HEK293 (cell line): ENCODE measurements at regions not wholly inside any gene's neighbourhood (a gene's known extent, or its start where the extent isn't known, plus 50 kb on each side); places are given as distances from the start of the nearest gene placed in this dataset.

Experiments
- CTCF ChIA-PET: fragments of 350-600 bp; formaldehyde crosslinking; extraction: SDS; loops from one replicate; lab custom pipeline; 2021; ENCODE audit warnings: antibody characterized with exemption; lab: Yijun Ruan, JAX
- POLR2A ChIA-PET: fragments of 300-600 bp; formaldehyde crosslinking; extraction: SDS; loops from one replicate; lab custom pipeline; 2020; ENCODE audit warnings: antibody characterized with exemption, inconsistent platforms; lab: Yijun Ruan, JAX
- H3K27ac ChIP-seq: fragments of 200-500 bp; sonication (Bioruptor generic); 2 replicates; pipeline ENCODE4 v1.5.1; 2014; ENCODE audit warnings: low read depth, low read length, control low read depth, inconsistent platforms; ENCODE audit errors: extremely low read depth
- H3K36me3 ChIP-seq, 2 experiments: fragments of 200-500 bp in 1 of 2; sonication (Bioruptor generic) in 1 of 2; 1 replicate in 1 of 2; 2 replicates in 1 of 2; pipeline ENCODE4 v1.5.1; 2014 to 2017; ENCODE audit warnings: inconsistent platforms in 2 of 2, low read length in 2 of 2; ENCODE audit not compliant: control insufficient read depth in 2 of 2, insufficient read depth in 1 of 2
- H3K4me1 ChIP-seq: fragments of 200-500 bp; sonication (Bioruptor generic); 2 replicates; pipeline ENCODE4 v1.5.1; 2014; ENCODE audit warnings: mild to moderate bottlenecking, low read length, inconsistent platforms; ENCODE audit not compliant: control insufficient read depth, insufficient read depth
- H3K4me3 ChIP-seq: 2 replicates; pipeline ENCODE4 v1.5.1; 2011; ENCODE audit warnings: low read depth, mild to moderate bottlenecking, control low read depth, low read length, moderate library complexity
- H3K9me3 ChIP-seq: fragments of 200-500 bp; sonication (Bioruptor generic); 2 replicates; pipeline ENCODE4 v1.5.1; 2014; ENCODE audit warnings: low read depth, low read length, inconsistent platforms; ENCODE audit not compliant: control insufficient read depth, insufficient read depth
- ATF2 ChIP-seq: fragments of 450-650 bp; formaldehyde crosslinking; IDR thresholded peaks from 2 replicates; pipeline ENCODE4 v1.5.1; 2016; ENCODE audit warnings: missing biosample characterization, missing genetic modification characterization, low read depth
- CTCF ChIP-seq: fragments of 450-650 bp; formaldehyde crosslinking; IDR thresholded peaks from 2 replicates; pipeline ENCODE4 v1.5.1; 2016; ENCODE audit warnings: missing biosample characterization, missing genetic modification characterization
- PRDM1 ChIP-seq: fragments of 450-650 bp; formaldehyde crosslinking; IDR thresholded peaks from 2 replicates; pipeline ENCODE4; 2016; ENCODE audit warnings: missing biosample characterization, missing genetic modification characterization
- PRDM10 ChIP-seq: fragments of 450-650 bp; formaldehyde crosslinking; IDR thresholded peaks from 2 replicates; pipeline ENCODE4 v1.5.1; 2016; ENCODE audit warnings: missing biosample characterization, missing genetic modification characterization
- TCF7L2 ChIP-seq: IDR thresholded peaks from 2 replicates; pipeline ENCODE4 v1.6.1; 2011; ENCODE audit warnings: low read depth, mild to moderate bottlenecking, inconsistent platforms, low read length, moderate library complexity, borderline replicate concordance
- TRIM28 ChIP-seq: IDR thresholded peaks from 2 replicates; pipeline ENCODE4 v1.6.1; 2011; ENCODE audit warnings: low read length, control low read depth, borderline replicate concordance
- WT1 ChIP-seq: fragments of 450-650 bp; formaldehyde crosslinking; IDR thresholded peaks from 2 replicates; pipeline ENCODE4 v1.5.1; 2016; ENCODE audit warnings: missing biosample characterization, missing genetic modification characterization
- ZIC2 ChIP-seq: fragments of 450-650 bp; formaldehyde crosslinking; IDR thresholded peaks from 2 replicates; pipeline ENCODE4 v1.5.1; 2016; ENCODE audit warnings: missing biosample characterization, missing genetic modification characterization
- ZNF140 ChIP-seq: fragments of 450-650 bp; formaldehyde crosslinking; IDR thresholded peaks from 2 replicates; pipeline ENCODE4 v1.5.1; 2016; ENCODE audit warnings: missing biosample characterization, missing genetic modification characterization
- ZNF2 ChIP-seq: fragments of 450-650 bp; formaldehyde crosslinking; IDR thresholded peaks from 2 replicates; pipeline ENCODE4 v1.5.1; 2016; ENCODE audit warnings: missing biosample characterization, missing genetic modification characterization
- ZSCAN30 ChIP-seq: fragments of 450-650 bp; IDR thresholded peaks from 2 replicates; pipeline ENCODE4 v1.5.1; 2018; ENCODE audit warnings: missing biosample characterization, mild to moderate bottlenecking, missing genetic modification characterization, moderate library complexity
- TF ChIP-seq, protein P1 (sequence below): fragments of 450-650 bp; formaldehyde crosslinking; IDR thresholded peaks from 2 replicates; pipeline ENCODE4 v1.5.1; 2016; ENCODE audit warnings: missing biosample characterization, missing genetic modification characterization, borderline replicate concordance
- TF ChIP-seq, protein P2 (sequence below): fragments of 450-650 bp; formaldehyde crosslinking; IDR thresholded peaks from 2 replicates; pipeline ENCODE4 v1.5.1; 2016; ENCODE audit warnings: missing biosample characterization, missing genetic modification characterization, borderline replicate concordance
- TF ChIP-seq, protein P3 (sequence below): fragments of 450-650 bp; formaldehyde crosslinking; IDR thresholded peaks from 2 replicates; pipeline ENCODE4 v1.5.1; 2016; ENCODE audit warnings: missing biosample characterization, missing genetic modification characterization

DNA sequence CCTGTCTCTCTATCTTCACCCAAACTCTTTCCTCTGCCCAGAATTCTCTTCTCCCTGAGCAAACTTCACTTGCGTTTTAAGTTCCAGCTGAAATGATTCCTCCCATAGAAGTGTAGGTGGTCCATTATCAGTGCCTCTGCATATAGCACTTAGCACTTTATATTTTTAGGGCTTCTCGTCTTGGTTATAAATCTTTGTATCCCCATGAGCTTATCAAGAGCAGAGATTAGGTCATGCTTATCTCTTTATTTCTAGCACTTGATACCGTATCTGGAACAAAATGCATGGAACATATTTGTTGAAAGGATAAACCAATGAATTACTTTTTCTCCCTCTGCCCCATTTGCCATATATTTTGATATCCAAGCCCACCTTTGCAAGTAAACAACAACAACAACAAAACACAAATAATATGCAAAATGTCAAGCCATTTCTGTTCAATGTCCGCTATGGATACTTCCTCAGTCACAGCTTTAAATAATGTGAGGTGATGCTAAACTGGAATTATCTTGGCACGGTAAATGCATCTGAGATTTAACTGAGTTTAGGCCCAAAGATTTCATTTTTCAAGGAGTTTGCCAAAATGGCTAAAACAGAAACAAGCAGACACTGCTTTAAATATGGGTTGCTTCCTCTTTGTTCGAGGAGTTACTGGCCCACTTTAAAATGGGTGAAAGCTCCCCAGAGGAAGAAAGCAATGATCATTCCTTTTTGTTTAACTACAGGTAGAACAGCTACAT, 106.2 kb upstream of the STMND1 start:
- POLR2A ChIA-PET, result no interaction called here
- no peak overlapping the region for H3K27ac ChIP-seq
- H3K4me3 ChIP-seq, result no peak overlapping the region
- no peaks in the 10 kb centered on the region for H3K9me3 ChIP-seq
- H3K4me1 ChIP-seq, result 0 out of 2 replicates have a peak, but pooled peaks cover 3% of the 10 kb centered on the region
- H3K36me3 ChIP-seq, result no peaks in the 10 kb centered on the region
- CTCF ChIA-PET, result interaction anchor here (0.7 to 1.6 kb wide), 2 partner anchors 30 to 650 kb away, joined by 3 to 5 read pairs; no protein-coding TSS in a partner anchor
- no peak for TF ChIP-seq TRIM28
- no peak for TF ChIP-seq PRDM10 (tag by site-specific recombination)
- TF ChIP-seq ZIC2 (tag by site-specific recombination), result no peak
- no peak for TF ChIP-seq ZNF2 (tag by site-specific recombination)
- TF ChIP-seq PRDM1 (tag by site-specific recombination), result no peak
- TF ChIP-seq TCF7L2, result no peak
- TF ChIP-seq, protein P1, sequence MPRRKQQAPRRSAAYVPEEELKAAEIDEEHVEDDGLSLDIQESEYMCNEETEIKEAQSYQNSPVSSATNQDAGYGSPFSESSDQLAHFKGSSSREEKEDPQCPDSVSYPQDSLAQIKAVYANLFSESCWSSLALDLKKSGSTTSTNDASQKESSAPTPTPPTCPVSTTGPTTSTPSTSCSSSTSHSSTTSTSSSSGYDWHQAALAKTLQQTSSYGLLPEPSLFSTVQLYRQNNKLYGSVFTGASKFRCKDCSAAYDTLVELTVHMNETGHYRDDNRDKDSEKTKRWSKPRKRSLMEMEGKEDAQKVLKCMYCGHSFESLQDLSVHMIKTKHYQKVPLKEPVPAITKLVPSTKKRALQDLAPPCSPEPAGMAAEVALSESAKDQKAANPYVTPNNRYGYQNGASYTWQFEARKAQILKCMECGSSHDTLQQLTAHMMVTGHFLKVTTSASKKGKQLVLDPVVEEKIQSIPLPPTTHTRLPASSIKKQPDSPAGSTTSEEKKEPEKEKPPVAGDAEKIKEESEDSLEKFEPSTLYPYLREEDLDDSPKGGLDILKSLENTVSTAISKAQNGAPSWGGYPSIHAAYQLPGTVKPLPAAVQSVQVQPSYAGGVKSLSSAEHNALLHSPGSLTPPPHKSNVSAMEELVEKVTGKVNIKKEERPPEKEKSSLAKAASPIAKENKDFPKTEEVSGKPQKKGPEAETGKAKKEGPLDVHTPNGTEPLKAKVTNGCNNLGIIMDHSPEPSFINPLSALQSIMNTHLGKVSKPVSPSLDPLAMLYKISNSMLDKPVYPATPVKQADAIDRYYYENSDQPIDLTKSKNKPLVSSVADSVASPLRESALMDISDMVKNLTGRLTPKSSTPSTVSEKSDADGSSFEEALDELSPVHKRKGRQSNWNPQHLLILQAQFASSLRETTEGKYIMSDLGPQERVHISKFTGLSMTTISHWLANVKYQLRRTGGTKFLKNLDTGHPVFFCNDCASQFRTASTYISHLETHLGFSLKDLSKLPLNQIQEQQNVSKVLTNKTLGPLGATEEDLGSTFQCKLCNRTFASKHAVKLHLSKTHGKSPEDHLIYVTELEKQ (tag by site-specific recombination), result no peak
- TF ChIP-seq WT1, result no peak
- no peak for TF ChIP-seq CTCF (tag by site-specific recombination)
- TF ChIP-seq, protein P2, sequence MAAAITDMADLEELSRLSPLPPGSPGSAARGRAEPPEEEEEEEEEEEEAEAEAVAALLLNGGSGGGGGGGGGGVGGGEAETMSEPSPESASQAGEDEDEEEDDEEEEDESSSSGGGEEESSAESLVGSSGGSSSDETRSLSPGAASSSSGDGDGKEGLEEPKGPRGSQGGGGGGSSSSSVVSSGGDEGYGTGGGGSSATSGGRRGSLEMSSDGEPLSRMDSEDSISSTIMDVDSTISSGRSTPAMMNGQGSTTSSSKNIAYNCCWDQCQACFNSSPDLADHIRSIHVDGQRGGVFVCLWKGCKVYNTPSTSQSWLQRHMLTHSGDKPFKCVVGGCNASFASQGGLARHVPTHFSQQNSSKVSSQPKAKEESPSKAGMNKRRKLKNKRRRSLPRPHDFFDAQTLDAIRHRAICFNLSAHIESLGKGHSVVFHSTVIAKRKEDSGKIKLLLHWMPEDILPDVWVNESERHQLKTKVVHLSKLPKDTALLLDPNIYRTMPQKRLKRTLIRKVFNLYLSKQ, result no peak
- TF ChIP-seq ATF2 (tag by site-specific recombination), result no peak
- TF ChIP-seq, protein P3, sequence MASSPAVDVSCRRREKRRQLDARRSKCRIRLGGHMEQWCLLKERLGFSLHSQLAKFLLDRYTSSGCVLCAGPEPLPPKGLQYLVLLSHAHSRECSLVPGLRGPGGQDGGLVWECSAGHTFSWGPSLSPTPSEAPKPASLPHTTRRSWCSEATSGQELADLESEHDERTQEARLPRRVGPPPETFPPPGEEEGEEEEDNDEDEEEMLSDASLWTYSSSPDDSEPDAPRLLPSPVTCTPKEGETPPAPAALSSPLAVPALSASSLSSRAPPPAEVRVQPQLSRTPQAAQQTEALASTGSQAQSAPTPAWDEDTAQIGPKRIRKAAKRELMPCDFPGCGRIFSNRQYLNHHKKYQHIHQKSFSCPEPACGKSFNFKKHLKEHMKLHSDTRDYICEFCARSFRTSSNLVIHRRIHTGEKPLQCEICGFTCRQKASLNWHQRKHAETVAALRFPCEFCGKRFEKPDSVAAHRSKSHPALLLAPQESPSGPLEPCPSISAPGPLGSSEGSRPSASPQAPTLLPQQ (tag by site-specific recombination), result no peak
- no peak for TF ChIP-seq ZSCAN30 (tag by site-specific recombination)
- TF ChIP-seq ZNF140 (tag by site-specific recombination), result no peak
